ENCODE measurements at regions not wholly inside any gene's neighbourhood (a gene's known extent, or its start where the extent isn't known, plus 50 kb on each side); places are given as distances from the start of the nearest gene placed in this dataset.

DNA sequence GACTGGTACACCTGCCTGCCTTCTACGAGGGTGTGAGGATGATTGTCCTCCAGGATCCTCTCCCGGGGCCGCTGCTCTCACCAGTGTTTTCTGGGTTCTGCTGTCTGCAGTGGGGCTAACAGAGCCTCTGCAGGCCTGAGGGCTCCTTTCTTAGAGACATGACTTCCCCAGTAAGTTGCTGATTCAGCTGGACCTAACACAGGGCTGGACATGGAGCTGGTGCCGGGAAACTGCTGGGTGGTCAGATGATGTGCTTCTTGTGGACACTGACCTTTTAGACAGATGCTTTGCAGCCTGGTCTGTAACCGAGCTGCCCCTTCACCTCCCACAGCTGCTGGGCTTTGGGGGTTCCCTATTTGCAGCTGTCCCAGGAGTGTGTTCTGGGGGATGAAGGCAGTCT lies 71.5 kb downstream of the FOXL1 start:
- Histone ChIP-seq H3K27ac (replicated peaks; ENCODE audit: low read length) (no peak overlapping the region), H3K4ac (ENCODE audit: low read length) (no peak overlapping the region), H2AK5ac (ENCODE audit: low read depth, low read length) (peak overlapping the region; percentile 66), H3K23ac (ENCODE audit: low read depth, low read length, poor library complexity) (no peak overlapping the region), H3K79me1 (ENCODE audit: low read depth, low read length) (no peaks in the 10 kb centered on the region), H3K4me1 (ENCODE audit: control insufficient read depth in 2 of 2, insufficient read depth in 1 of 2, low read depth in 1 of 2, low read length in 2 of 2) (peaks cover 0 to 4% of the 10 kb centered on the region in 2 donors), H3K27me3 (ENCODE audit: control insufficient read depth in 3 of 3, insufficient read depth in 3 of 3, low read depth in 1 of 3, low read length in 3 of 3) (peaks cover 0 to 5% (median 0%) of the 10 kb centered on the region in 3 experiments), H2BK5ac (ENCODE audit: low read length) (no peak overlapping the region), H3K9ac (ENCODE audit: low read depth, low read length, poor library complexity) (no peak overlapping the region), H2BK12ac (ENCODE audit: low read length) (no peak overlapping the region), H2BK15ac (ENCODE audit: low read length) (no peak overlapping the region), H3K14ac (ENCODE audit: low read length) (no peak overlapping the region), H4K8ac (ENCODE audit: low read depth, low read length) (no peak overlapping the region), H3K9me3 (replicated peaks in 1 of 2; ENCODE audit: control insufficient read depth in 2 of 2, insufficient read depth in 1 of 2, low read depth in 1 of 2, low read length in 2 of 2) (peaks cover 0 to 2% of the 10 kb centered on the region in 2 donors), H4K91ac (ENCODE audit: low read depth, low read length, poor library complexity) (no peak overlapping the region), H3K36me3 (replicated peaks in 1 of 2; ENCODE audit: control insufficient read depth in 2 of 2, insufficient read depth in 2 of 2, low read length in 2 of 2) (no peaks in the 10 kb centered on the region), H2AFZ (ENCODE audit: low read length) (no peak overlapping the region), H2BK120ac (ENCODE audit: low read depth, low read length) (no peak overlapping the region), H3K4me3 (ENCODE audit: low read length in 2 of 2) (no peak overlapping the region), H3K4me2 (ENCODE audit: insufficient read depth, low read length, poor library complexity, severe bottlenecking) (no peak overlapping the region), H3K18ac (ENCODE audit: low read length) (peak overlapping the region; percentile 29)
- WGBS, 2 donors (ENCODE audit: extremely low coverage in 2 of 2, insufficient read length in 2 of 2, insufficient replicate concordance in 1 of 2) = no CpG with 5 or more reads among the region's 5 CpGs
- no peak for DNase-seq (ENCODE audit: low spot score)

- Histone ChIP-seq H2BK5ac (ENCODE audit: low read length) (no peak overlapping the region), H3K9ac (ENCODE audit: low read depth, low read length, poor library complexity) (no peak overlapping the region), H2BK120ac (ENCODE audit: low read depth, low read length) (no peak overlapping the region), H4K91ac (ENCODE audit: low read depth, low read length, poor library complexity) (no peak overlapping the region), H3K79me1 (ENCODE audit: low read depth, low read length) (no peaks in the 10 kb centered on the region), H3K27me3 (ENCODE audit: control insufficient read depth in 3 of 3, insufficient read depth in 3 of 3, low read depth in 1 of 3, low read length in 3 of 3) (peaks cover 0 to 5% (median 0%) of the 10 kb centered on the region in 3 experiments), H3K4me3 (ENCODE audit: low read length in 2 of 2) (no peak overlapping the region), H3K4me2 (ENCODE audit: insufficient read depth, low read length, poor library complexity, severe bottlenecking) (no peak overlapping the region), H2BK15ac (ENCODE audit: low read length) (no peak overlapping the region), H2AFZ (ENCODE audit: low read length) (no peak overlapping the region), H2BK12ac (ENCODE audit: low read length) (no peak overlapping the region), H3K18ac (ENCODE audit: low read length) (no peak overlapping the region), H3K9me3 (replicated peaks in 1 of 2; ENCODE audit: control insufficient read depth in 2 of 2, insufficient read depth in 1 of 2, low read depth in 1 of 2, low read length in 2 of 2) (peaks cover 0 to 2% of the 10 kb centered on the region in 2 donors), H4K8ac (ENCODE audit: low read depth, low read length) (no peak overlapping the region), H3K14ac (ENCODE audit: low read length) (no peak overlapping the region), H3K36me3 (replicated peaks in 1 of 2; ENCODE audit: control insufficient read depth in 2 of 2, insufficient read depth in 2 of 2, low read length in 2 of 2) (no peaks in the 10 kb centered on the region), H3K27ac (replicated peaks; ENCODE audit: low read length) (no peak overlapping the region), H3K4me1 (ENCODE audit: control insufficient read depth in 2 of 2, insufficient read depth in 1 of 2, low read depth in 1 of 2, low read length in 2 of 2) (peaks cover 0 to 3% of the 10 kb centered on the region in 2 donors), H3K23ac (ENCODE audit: low read depth, low read length, poor library complexity) (no peak overlapping the region), H2AK5ac (ENCODE audit: low read depth, low read length) (no peak overlapping the region), H3K4ac (ENCODE audit: low read length) (no peak overlapping the region)
- no peak for DNase-seq (ENCODE audit: low spot score)
- WGBS, 2 donors (ENCODE audit: extremely low coverage in 2 of 2, insufficient read length in 2 of 2, insufficient replicate concordance in 1 of 2) = no CpG with 5 or more reads among the region's 9 CpGs
These were observed 72.8 kb downstream of the FOXL1 start for GRCh38 chr16:86651013-86651627.

DNA sequence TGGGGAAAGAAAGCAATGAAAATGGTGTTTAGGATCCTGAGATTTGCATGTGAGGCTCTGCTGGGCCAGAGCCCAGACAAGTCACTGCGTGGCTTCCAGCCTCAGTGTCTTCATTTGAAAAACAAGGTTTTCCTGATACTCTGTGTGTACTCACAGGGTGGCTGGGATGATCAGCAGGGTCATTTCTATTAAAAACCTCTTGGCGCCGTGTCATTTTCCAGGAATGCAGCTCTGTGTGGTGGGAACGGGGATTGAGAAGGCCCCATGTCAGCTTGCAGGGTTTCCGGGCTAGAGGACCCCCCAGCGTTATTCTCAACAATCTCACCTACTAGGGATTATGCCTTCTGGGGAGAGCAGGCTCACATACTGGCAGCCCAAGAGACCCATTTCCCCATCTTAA lies 73.5 kb downstream of the FOXL1 start:
- Histone ChIP-seq H3K4me1 (ENCODE audit: control insufficient read depth in 2 of 2, insufficient read depth in 1 of 2, low read depth in 1 of 2, low read length in 2 of 2) (peaks cover 0 to 2% of the 10 kb centered on the region in 2 donors), H4K91ac (ENCODE audit: low read depth, low read length, poor library complexity) (no peak overlapping the region), H3K79me1 (ENCODE audit: low read depth, low read length) (no peaks in the 10 kb centered on the region), H3K36me3 (replicated peaks in 1 of 2; ENCODE audit: control insufficient read depth in 2 of 2, insufficient read depth in 2 of 2, low read length in 2 of 2) (no peaks in the 10 kb centered on the region), H3K9ac (ENCODE audit: low read depth, low read length, poor library complexity) (no peak overlapping the region), H3K23ac (ENCODE audit: low read depth, low read length, poor library complexity) (no peak overlapping the region), H3K14ac (ENCODE audit: low read length) (no peak overlapping the region), H3K4me2 (ENCODE audit: insufficient read depth, low read length, poor library complexity, severe bottlenecking) (no peak overlapping the region), H3K27me3 (ENCODE audit: control insufficient read depth in 3 of 3, insufficient read depth in 3 of 3, low read depth in 1 of 3, low read length in 3 of 3) (peaks cover 0 to 5% (median 0%) of the 10 kb centered on the region in 3 experiments), H2AFZ (ENCODE audit: low read length) (no peak overlapping the region), H2BK5ac (ENCODE audit: low read length) (no peak overlapping the region), H4K8ac (ENCODE audit: low read depth, low read length) (no peak overlapping the region), H2BK15ac (ENCODE audit: low read length) (no peak overlapping the region), H3K4ac (ENCODE audit: low read length) (no peak overlapping the region), H3K27ac (replicated peaks; ENCODE audit: low read length) (no peak overlapping the region), H3K4me3 (ENCODE audit: low read length in 2 of 2) (no peak overlapping the region), H3K9me3 (replicated peaks in 1 of 2; ENCODE audit: control insufficient read depth in 2 of 2, insufficient read depth in 1 of 2, low read depth in 1 of 2, low read length in 2 of 2) (peaks cover 0 to 2% of the 10 kb centered on the region in 2 donors), H2BK120ac (ENCODE audit: low read depth, low read length) (no peak overlapping the region), H2BK12ac (ENCODE audit: low read length) (no peak overlapping the region), H2AK5ac (ENCODE audit: low read depth, low read length) (no peak overlapping the region), H3K18ac (ENCODE audit: low read length) (no peak overlapping the region)
- WGBS, 2 donors (ENCODE audit: extremely low coverage in 2 of 2, insufficient read length in 2 of 2, insufficient replicate concordance in 1 of 2) = no CpG with 5 or more reads among the region's 6 CpGs
- no peak for DNase-seq (ENCODE audit: low spot score)

GRCh38 chr16:86653285-86654006 lies 75.1 kb downstream of the FOXL1 start:
- H2BK120ac ChIP-seq (ENCODE audit: low read depth, low read length) = no peak overlapping the region
- H3K14ac ChIP-seq (ENCODE audit: low read length) = no peak overlapping the region
- no peak overlapping the region for H2BK15ac ChIP-seq (ENCODE audit: low read length)
- H2BK12ac ChIP-seq (ENCODE audit: low read length) = no peak overlapping the region
- peaks cover 0 to 5% (median 0%) of the 10 kb centered on the region in 3 experiments for H3K27me3 ChIP-seq (ENCODE audit: control insufficient read depth in 3 of 3, insufficient read depth in 3 of 3, low read depth in 1 of 3, low read length in 3 of 3)
- no peak overlapping the region for H3K4me2 ChIP-seq (ENCODE audit: insufficient read depth, low read length, poor library complexity, severe bottlenecking)
- no peak overlapping the region for H3K27ac ChIP-seq (replicated peaks; ENCODE audit: low read length)
- peaks cover 0 to 2% of the 10 kb centered on the region in 2 donors for H3K4me1 ChIP-seq (ENCODE audit: control insufficient read depth in 2 of 2, insufficient read depth in 1 of 2, low read depth in 1 of 2, low read length in 2 of 2)
- no CpG with 5 or more reads among the region's 13 CpGs for WGBS, 2 donors (ENCODE audit: extremely low coverage in 2 of 2, insufficient read length in 2 of 2, insufficient replicate concordance in 1 of 2)
- no peak overlapping the region for H3K4me3 ChIP-seq (ENCODE audit: low read length in 2 of 2)
- H3K4ac ChIP-seq (ENCODE audit: low read length) = no peak overlapping the region
- H4K91ac ChIP-seq (ENCODE audit: low read depth, low read length, poor library complexity) = no peak overlapping the region
- no peaks in the 10 kb centered on the region for H3K79me1 ChIP-seq (ENCODE audit: low read depth, low read length)
- no peak overlapping the region for H3K18ac ChIP-seq (ENCODE audit: low read length)
- no peak overlapping the region for H2AK5ac ChIP-seq (ENCODE audit: low read depth, low read length)
- no peak for DNase-seq (ENCODE audit: low spot score)
- no peak overlapping the region for H4K8ac ChIP-seq (ENCODE audit: low read depth, low read length)
- H3K23ac ChIP-seq (ENCODE audit: low read depth, low read length, poor library complexity) = no peak overlapping the region
- no peak overlapping the region for H3K9ac ChIP-seq (ENCODE audit: low read depth, low read length, poor library complexity)
- H2BK5ac ChIP-seq (ENCODE audit: low read length) = no peak overlapping the region
- H2AFZ ChIP-seq (ENCODE audit: low read length) = no peak overlapping the region
- no peaks in the 10 kb centered on the region for H3K9me3 ChIP-seq (replicated peaks in 1 of 2; ENCODE audit: control insufficient read depth in 2 of 2, insufficient read depth in 1 of 2, low read depth in 1 of 2, low read length in 2 of 2)
- no peaks in the 10 kb centered on the region for H3K36me3 ChIP-seq (replicated peaks in 1 of 2; ENCODE audit: control insufficient read depth in 2 of 2, insufficient read depth in 2 of 2, low read length in 2 of 2)
